ENCODE measurements at regions not wholly inside any gene's neighbourhood (a gene's known extent, or its start where the extent isn't known, plus 50 kb on each side); places are given as distances from the start of the nearest gene placed in this dataset.

DNA sequence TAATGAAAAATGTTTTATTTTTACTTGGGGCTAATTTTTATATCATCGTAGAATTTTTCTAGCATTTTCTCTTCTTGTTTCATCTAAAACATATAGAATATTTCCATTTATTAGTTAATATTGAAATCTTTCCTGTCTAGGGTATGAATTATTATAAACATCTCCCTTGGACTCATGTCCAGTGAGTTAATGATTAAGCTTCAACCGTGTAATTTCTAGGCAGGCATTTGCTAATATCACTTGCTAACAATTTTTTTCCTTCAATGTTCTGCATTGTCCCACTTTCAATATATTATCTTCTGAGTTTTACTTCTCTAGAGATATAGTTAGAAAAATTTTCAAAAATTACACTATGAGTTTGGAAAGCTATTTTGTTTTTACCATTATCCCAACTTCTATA, 1371.6 kb upstream of the EPHA6 start:
- H3K9me3 ChIP-seq (ENCODE audit: control insufficient read depth, insufficient read depth, low read length): no peaks in the 10 kb centered on the region
- no peaks in the 10 kb centered on the region for H3K79me2 ChIP-seq (ENCODE audit: control insufficient read depth, low read length)
- no peaks in the 10 kb centered on the region for H3K27me3 ChIP-seq (ENCODE audit: control insufficient read depth, low read length)
- H3K27ac ChIP-seq (ENCODE audit: low read depth, low read length): no peak overlapping the region
- H3K4me1 ChIP-seq (ENCODE audit: control insufficient read depth, low read length): no peaks in the 10 kb centered on the region
- H3K9me2 ChIP-seq (replicated peaks; ENCODE audit: control insufficient read depth, low read length): no peaks in the 10 kb centered on the region
- TF ChIP-seq, protein P1, sequence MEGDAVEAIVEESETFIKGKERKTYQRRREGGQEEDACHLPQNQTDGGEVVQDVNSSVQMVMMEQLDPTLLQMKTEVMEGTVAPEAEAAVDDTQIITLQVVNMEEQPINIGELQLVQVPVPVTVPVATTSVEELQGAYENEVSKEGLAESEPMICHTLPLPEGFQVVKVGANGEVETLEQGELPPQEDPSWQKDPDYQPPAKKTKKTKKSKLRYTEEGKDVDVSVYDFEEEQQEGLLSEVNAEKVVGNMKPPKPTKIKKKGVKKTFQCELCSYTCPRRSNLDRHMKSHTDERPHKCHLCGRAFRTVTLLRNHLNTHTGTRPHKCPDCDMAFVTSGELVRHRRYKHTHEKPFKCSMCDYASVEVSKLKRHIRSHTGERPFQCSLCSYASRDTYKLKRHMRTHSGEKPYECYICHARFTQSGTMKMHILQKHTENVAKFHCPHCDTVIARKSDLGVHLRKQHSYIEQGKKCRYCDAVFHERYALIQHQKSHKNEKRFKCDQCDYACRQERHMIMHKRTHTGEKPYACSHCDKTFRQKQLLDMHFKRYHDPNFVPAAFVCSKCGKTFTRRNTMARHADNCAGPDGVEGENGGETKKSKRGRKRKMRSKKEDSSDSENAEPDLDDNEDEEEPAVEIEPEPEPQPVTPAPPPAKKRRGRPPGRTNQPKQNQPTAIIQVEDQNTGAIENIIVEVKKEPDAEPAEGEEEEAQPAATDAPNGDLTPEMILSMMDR (IDR thresholded peaks at IDR 0.05; ENCODE audit: low read depth, low read length, poor library complexity, severe bottlenecking): no peak
- no peak for TF ChIP-seq EZH2phosphoT487 (IDR thresholded peaks at IDR 0.05; ENCODE audit: borderline replicate concordance, low read length)
- no peaks in the 10 kb centered on the region for H3F3A ChIP-seq (ENCODE audit: control insufficient read depth, insufficient read depth)
- H3K36me3 ChIP-seq (ENCODE audit: control insufficient read depth, low read length): no peaks in the 10 kb centered on the region
- no peak overlapping the region for H3K4me2 ChIP-seq (ENCODE audit: low read length)
- no peak overlapping the region for H3K4me3 ChIP-seq (ENCODE audit: low read length)
- H4K20me1 ChIP-seq (ENCODE audit: control insufficient read depth, insufficient read depth, low read depth, low read length): no peaks in the 10 kb centered on the region

DNA sequence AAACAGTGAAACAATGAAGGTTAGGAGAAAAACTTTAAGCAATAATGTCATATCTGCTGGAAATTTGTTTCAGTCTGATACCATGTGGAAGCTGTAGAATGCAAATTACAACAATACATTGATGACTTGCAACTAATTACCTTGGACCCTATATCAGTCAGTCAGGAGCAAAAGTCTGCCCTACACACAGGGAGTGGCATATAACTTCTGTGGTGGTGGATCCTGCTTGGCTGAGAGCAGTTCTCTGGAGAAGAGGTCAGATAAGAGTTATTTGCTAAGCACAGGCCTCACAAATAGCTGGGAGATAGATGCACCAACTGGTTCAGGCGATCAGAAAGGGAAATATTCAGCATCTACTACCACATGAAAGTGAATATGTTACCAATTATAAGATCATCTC, 1364.6 kb upstream of the EPHA6 start:
- no peaks in the 10 kb centered on the region for H3K4me1 ChIP-seq (ENCODE audit: control insufficient read depth, low read length)

DNA sequence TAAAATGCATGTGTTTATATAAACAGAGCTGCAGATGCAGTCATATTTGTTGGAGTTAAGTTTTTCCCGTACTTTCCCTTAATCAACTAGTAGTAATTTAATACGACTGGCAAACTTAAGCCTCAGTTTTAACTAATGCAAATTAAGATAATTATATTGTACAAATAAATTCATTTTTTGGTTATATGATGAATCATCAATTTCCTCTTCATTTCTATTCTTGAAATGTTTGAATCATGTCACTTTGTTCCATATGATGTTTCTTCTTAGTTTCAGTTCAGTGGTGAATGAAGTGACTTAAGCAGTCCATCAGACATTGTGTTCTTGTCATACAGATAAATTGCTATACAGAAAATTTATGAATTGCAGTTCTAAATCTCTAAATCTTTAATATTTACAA, 1361.2 kb upstream of the EPHA6 start:
- Histone ChIP-seq H3F3A (ENCODE audit: control insufficient read depth, insufficient read depth) (no peaks in the 10 kb centered on the region), H3K27me3 (ENCODE audit: control insufficient read depth, low read length) (no peaks in the 10 kb centered on the region), H3K9me2 (replicated peaks; ENCODE audit: control insufficient read depth, low read length) (no peaks in the 10 kb centered on the region), H4K20me1 (ENCODE audit: control insufficient read depth, insufficient read depth, low read depth, low read length) (no peaks in the 10 kb centered on the region), H3K27ac (ENCODE audit: low read depth, low read length) (no peak overlapping the region), H3K36me3 (ENCODE audit: control insufficient read depth, low read length) (no peaks in the 10 kb centered on the region), H3K4me2 (ENCODE audit: low read length) (no peak overlapping the region), H3K79me2 (ENCODE audit: control insufficient read depth, low read length) (no peaks in the 10 kb centered on the region), H3K4me3 (ENCODE audit: low read length) (no peak overlapping the region), H3K4me1 (ENCODE audit: control insufficient read depth, low read length) (no peaks in the 10 kb centered on the region), H3K9me3 (ENCODE audit: control insufficient read depth, insufficient read depth, low read length) (no peaks in the 10 kb centered on the region)
- TF ChIP-seq EZH2phosphoT487 (IDR thresholded peaks at IDR 0.05; ENCODE audit: borderline replicate concordance, low read length): no peak
- TF ChIP-seq, protein P1 (IDR thresholded peaks at IDR 0.05; ENCODE audit: low read depth, low read length, poor library complexity, severe bottlenecking): no peak

More for the DNA sequence above, 1364.6 kb upstream of the EPHA6 start:
- Histone ChIP-seq H3K4me3 (ENCODE audit: low read length) (no peak overlapping the region), H3K9me2 (replicated peaks; ENCODE audit: control insufficient read depth, low read length) (no peaks in the 10 kb centered on the region), H3K79me2 (ENCODE audit: control insufficient read depth, low read length) (no peaks in the 10 kb centered on the region), H3K4me2 (ENCODE audit: low read length) (no peak overlapping the region), H3F3A (ENCODE audit: control insufficient read depth, insufficient read depth) (no peaks in the 10 kb centered on the region), H3K36me3 (ENCODE audit: control insufficient read depth, low read length) (no peaks in the 10 kb centered on the region), H3K27ac (ENCODE audit: low read depth, low read length) (no peak overlapping the region), H3K9me3 (ENCODE audit: control insufficient read depth, insufficient read depth, low read length) (no peaks in the 10 kb centered on the region), H3K27me3 (ENCODE audit: control insufficient read depth, low read length) (no peaks in the 10 kb centered on the region), H4K20me1 (ENCODE audit: control insufficient read depth, insufficient read depth, low read depth, low read length) (no peaks in the 10 kb centered on the region)
- TF ChIP-seq EZH2phosphoT487 (IDR thresholded peaks at IDR 0.05; ENCODE audit: borderline replicate concordance, low read length): no peak
- TF ChIP-seq, protein P1 (IDR thresholded peaks at IDR 0.05; ENCODE audit: low read depth, low read length, poor library complexity, severe bottlenecking): no peak

DNA sequence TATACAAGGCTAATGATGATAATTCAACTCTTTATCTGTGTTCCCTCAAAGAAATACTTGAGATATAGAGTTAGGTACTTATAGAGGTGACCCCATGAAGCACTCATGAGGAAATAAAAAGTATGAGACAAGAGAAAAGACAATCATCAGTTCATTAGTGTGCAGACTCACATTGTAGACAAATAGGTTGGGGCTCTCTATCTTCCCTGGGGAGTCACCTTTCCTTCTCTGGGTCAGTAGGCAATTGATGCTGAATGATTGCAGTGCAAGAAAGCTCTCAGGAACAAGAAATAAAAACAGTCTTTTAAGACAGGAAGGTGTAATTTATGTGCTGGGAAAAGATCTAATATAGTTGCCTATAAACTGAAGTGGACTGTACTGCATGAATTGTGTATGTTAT, 1357.6 kb upstream of the EPHA6 start:
- Histone ChIP-seq H3K4me3 (ENCODE audit: low read length) (no peak overlapping the region), H3K27me3 (ENCODE audit: control insufficient read depth, low read length) (no peaks in the 10 kb centered on the region), H3K36me3 (ENCODE audit: control insufficient read depth, low read length) (no peaks in the 10 kb centered on the region), H3F3A (ENCODE audit: control insufficient read depth, insufficient read depth) (no peaks in the 10 kb centered on the region), H3K9me3 (ENCODE audit: control insufficient read depth, insufficient read depth, low read length) (no peaks in the 10 kb centered on the region), H3K79me2 (ENCODE audit: control insufficient read depth, low read length) (no peaks in the 10 kb centered on the region), H3K4me2 (ENCODE audit: low read length) (no peak overlapping the region), H3K4me1 (ENCODE audit: control insufficient read depth, low read length) (no peaks in the 10 kb centered on the region), H3K27ac (ENCODE audit: low read depth, low read length) (no peak overlapping the region), H4K20me1 (ENCODE audit: control insufficient read depth, insufficient read depth, low read depth, low read length) (no peaks in the 10 kb centered on the region), H3K9me2 (replicated peaks; ENCODE audit: control insufficient read depth, low read length) (no peaks in the 10 kb centered on the region)
- TF ChIP-seq, protein P1 (IDR thresholded peaks at IDR 0.05; ENCODE audit: low read depth, low read length, poor library complexity, severe bottlenecking): no peak

Data from DOHH2 (cell line).